MCF 10A (cell line): ENCODE measurements at regions not wholly inside any gene's neighbourhood (a gene's known extent, or its start where the extent isn't known, plus 50 kb on each side); places are given as distances from the start of the nearest gene placed in this dataset.
A peak's percentile ranks its signal among the peaks of the same experiment; 100 is the strongest.

Source experiments
- BruUV-seq: library from RNA; stranded (reverse); fragments of 400-500 nt; replicated peaks from 2 replicates; lab custom pipeline; 2021; lab: Mats Ljungman, UMichigan
- CTCF ChIA-PET: fragments of 300-600 bp; sonication (Branson Sonifier 250); formaldehyde crosslinking; extraction: SDS; loops from one replicate; lab custom pipeline; 2021; ENCODE audit warnings: antibody characterized with exemption, inconsistent platforms; lab: Yijun Ruan, JAX
- POLR2A ChIA-PET: fragments of 300-600, 350-650 bp; sonication (Branson Sonifier 250); formaldehyde crosslinking; extraction: SDS; loops from one replicate; lab custom pipeline; 2020; ENCODE audit warnings: antibody characterized with exemption, inconsistent platforms; lab: Yijun Ruan, JAX
- DNase-seq: peaks from one replicate; pipeline ENCODE4 v3.0.0-alpha.2; 2018; ENCODE audit not compliant: unreplicated experiment
- H3K27ac Mint-ChIP-seq: one replicate; pipeline ENCODE4 v1.8.0; 2022; ENCODE audit warnings: mild to moderate bottlenecking, low read depth, mixed read lengths; ENCODE audit not compliant: unreplicated experiment
- H3K27me3 Mint-ChIP-seq: one replicate; pipeline ENCODE4 v1.8.0; 2022; ENCODE audit warnings: mixed read lengths; ENCODE audit not compliant: insufficient read depth, unreplicated experiment
- H3K36me3 Mint-ChIP-seq: one replicate; pipeline ENCODE4 v1.8.0; 2022; ENCODE audit warnings: mild to moderate bottlenecking, moderate library complexity, mixed read lengths; ENCODE audit not compliant: insufficient read depth, unreplicated experiment
- H3K4me1 Mint-ChIP-seq: one replicate; pipeline ENCODE4 v1.8.0; 2022; ENCODE audit warnings: mixed read lengths; ENCODE audit not compliant: insufficient read depth, unreplicated experiment
- H3K4me3 Mint-ChIP-seq: one replicate; pipeline ENCODE4 v1.8.0; 2022; ENCODE audit warnings: mild to moderate bottlenecking, moderate library complexity, mixed read lengths; ENCODE audit not compliant: unreplicated experiment
- H3K9me3 Mint-ChIP-seq: one replicate; pipeline ENCODE4 v1.8.0; 2022; ENCODE audit warnings: mixed read lengths; ENCODE audit not compliant: unreplicated experiment
- CTCF ChIP-seq: fragments of 200-600 bp; IDR thresholded peaks from one replicate; pipeline ENCODE4 v1.8.0; 2022; ENCODE audit warnings: antibody characterized with exemption, mild to moderate bottlenecking; ENCODE audit not compliant: unreplicated experiment
- intact Hi-C: fragments of 100-400 bp; cut with micrococcal nuclease; formaldehyde crosslinking; loops from 2 replicates; pipeline ENCODE4 v1.14.1; 2022

DNA sequence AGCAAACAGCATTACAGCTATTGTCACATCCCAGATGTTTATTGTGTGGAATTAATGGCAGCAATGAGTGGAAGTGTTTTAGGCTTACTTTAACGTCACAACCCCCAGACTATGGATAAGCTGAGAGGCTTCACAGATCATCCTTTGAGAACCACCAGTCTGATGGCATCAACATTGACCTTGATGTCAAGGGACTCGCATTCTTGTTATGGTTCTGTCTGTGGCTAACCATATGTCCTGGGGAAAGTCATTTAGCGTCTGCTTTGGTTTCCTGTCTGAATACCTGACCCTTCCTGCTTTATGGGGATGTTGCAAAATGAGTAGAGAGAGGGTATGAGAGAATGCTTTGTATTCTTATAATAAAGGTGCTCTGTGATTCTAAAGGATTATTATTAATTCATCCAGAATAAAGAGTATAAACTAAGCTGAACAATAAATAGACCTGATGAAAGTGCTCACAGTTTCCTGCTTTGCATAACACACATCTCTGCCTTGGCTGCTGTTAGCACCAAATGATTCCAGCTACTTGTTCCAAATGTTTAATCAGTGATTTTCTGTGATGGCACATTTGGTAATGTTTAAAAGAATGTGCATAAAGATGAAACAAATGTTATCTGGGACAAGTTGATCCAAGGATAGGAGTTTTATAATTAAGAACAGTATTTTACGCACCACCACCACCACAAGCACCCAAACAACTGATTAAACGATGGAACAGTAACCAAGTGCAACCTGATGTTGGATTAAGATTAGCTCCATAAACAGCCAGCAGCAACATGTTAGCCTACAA, 116.9 kb upstream of the LRIG3 start:
- Mint-ChIP-seq H3K4me1 (peaks cover 64% of the 10 kb centered on the region), H3K4me3 (no peak overlapping the region), H3K27me3 (no peaks in the 10 kb centered on the region), H3K27ac (peak overlapping the region; percentile 59), H3K9me3 (peaks cover 16% of the 10 kb centered on the region), H3K36me3 (no peaks in the 10 kb centered on the region)
- ChIA-PET CTCF (interaction anchor here (1.1 kb wide), 1 partner anchor 118 kb away, joined by 3 read pairs; no protein-coding TSS in a partner anchor), POLR2A (interaction anchor here (0.6 to 17.4 kb wide), 3 partner anchors 93 to 160 kb away, joined by 3 to 655 read pairs (median 3); partner anchors contain the start of gene LRIG3)
- TF ChIP-seq CTCF, result no peak
- intact Hi-C loops, result no loop called here
- no peak for DNase-seq
- BruUV-seq, result no TSS peak

- BruUV-seq, result no TSS peak
- peaks cover 56% of the 10 kb centered on the region for H3K4me1 Mint-ChIP-seq
- no peak for TF ChIP-seq CTCF
- peak overlapping the region; percentile 59 for H3K27ac Mint-ChIP-seq
- intact Hi-C loops, result no loop called here
- no peaks in the 10 kb centered on the region for H3K36me3 Mint-ChIP-seq
- no peak overlapping the region for H3K4me3 Mint-ChIP-seq
- no peak for DNase-seq
- H3K9me3 Mint-ChIP-seq, result peaks cover 16% of the 10 kb centered on the region
- ChIA-PET POLR2A (interaction anchor here (0.6 to 17.4 kb wide), 7 partner anchors 12 to 159 kb away, joined by 3 to 655 read pairs (median 4); partner anchors contain the start of gene LRIG3), CTCF (no interaction called here)
- no peaks in the 10 kb centered on the region for H3K27me3 Mint-ChIP-seq
Observed at GRCh38 chr12:59036347-59036746, 116.0 kb upstream of the LRIG3 start.

DNA sequence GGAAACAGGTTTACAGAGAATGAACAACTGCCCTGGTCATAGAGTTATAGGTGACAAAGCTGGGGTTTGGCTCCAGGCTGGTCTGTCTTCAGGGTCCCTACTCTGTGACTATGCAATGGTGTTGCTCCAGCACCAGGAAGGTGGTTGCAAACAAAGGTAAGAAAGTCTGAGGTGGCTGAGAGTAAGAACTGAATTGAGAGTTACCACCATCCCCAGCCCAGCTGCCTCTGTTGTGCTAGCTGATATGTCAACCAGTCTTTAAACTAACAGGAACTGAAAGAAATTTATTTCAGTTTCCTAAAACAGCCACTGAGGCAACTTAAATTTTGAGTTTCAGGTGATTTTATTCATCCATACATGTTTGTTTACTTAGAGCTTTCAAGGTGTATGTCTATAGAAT, 111.0 kb upstream of the LRIG3 start:
- BruUV-seq, result no TSS peak
- H3K27me3 Mint-ChIP-seq, result no peaks in the 10 kb centered on the region
- POLR2A ChIA-PET, result interaction anchor here (0.6 kb wide), 1 partner anchor 165 kb away, joined by 3 read pairs; no protein-coding TSS in a partner anchor
- H3K4me1 Mint-ChIP-seq, result peaks cover 21% of the 10 kb centered on the region
- CTCF ChIA-PET, result interaction anchor here (0.6 kb wide), 1 partner anchor 431 kb away, joined by 3 read pairs; no protein-coding TSS in a partner anchor
- no peaks in the 10 kb centered on the region for H3K36me3 Mint-ChIP-seq
- intact Hi-C loops, result no loop called here
- no peak overlapping the region for H3K4me3 Mint-ChIP-seq
- no peak overlapping the region for H3K27ac Mint-ChIP-seq
- peaks cover 9% of the 10 kb centered on the region for H3K9me3 Mint-ChIP-seq
- TF ChIP-seq CTCF, result no peak
- no peak for DNase-seq

DNA sequence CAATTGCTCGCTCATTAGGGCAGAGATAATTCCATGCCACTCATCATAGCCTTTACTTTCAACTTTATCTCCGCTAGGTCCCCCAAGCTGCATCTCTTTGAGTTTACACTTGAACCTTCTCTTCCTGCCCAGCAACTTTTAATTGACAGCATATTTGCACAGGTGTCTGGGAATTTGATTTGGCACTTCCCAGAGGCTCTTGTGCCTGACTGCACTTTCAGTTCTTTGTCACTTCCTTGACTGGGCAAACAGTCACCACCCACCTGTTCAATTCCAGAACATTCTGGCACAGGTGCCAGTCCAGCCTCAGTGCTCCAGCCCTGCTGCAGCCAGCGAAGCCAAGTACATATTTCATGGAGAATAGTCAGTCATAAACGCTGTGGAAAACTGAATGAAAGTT, 110.1 kb upstream of the LRIG3 start:
- peaks cover 6% of the 10 kb centered on the region for H3K9me3 Mint-ChIP-seq
- H3K36me3 Mint-ChIP-seq, result no peaks in the 10 kb centered on the region
- CTCF ChIA-PET, result interaction anchor here (1.2 kb wide), 1 partner anchor 490 kb away, joined by 3 read pairs; no protein-coding TSS in a partner anchor
- intact Hi-C loops, result no loop called here
- TF ChIP-seq CTCF, result no peak
- no peaks in the 10 kb centered on the region for H3K27me3 Mint-ChIP-seq
- H3K4me3 Mint-ChIP-seq, result no peak overlapping the region
- no TSS peak for BruUV-seq
- POLR2A ChIA-PET, result no interaction called here
- peaks cover 12% of the 10 kb centered on the region for H3K4me1 Mint-ChIP-seq
- no peak for DNase-seq
- no peak overlapping the region for H3K27ac Mint-ChIP-seq
